Neuron (in vitro differentiated cells): ENCODE measurements at regions not wholly inside any gene's neighbourhood (a gene's known extent, or its start where the extent isn't known, plus 50 kb on each side); places are given as distances from the start of the nearest gene placed in this dataset.

Source experiments
- H2AFZ ChIP-seq: one replicate; pipeline ENCODE4 v1.6.1; 2013; ENCODE audit warnings: low read depth, mild to moderate bottlenecking, inconsistent platforms, low read length, moderate library complexity
- H3K27me3 ChIP-seq: one replicate; pipeline ENCODE4 v1.6.1; 2013; ENCODE audit warnings: low read length; ENCODE audit not compliant: insufficient read depth
- H3K36me3 ChIP-seq: one replicate; pipeline ENCODE4 v1.6.1; 2013; ENCODE audit warnings: low read length; ENCODE audit not compliant: insufficient read depth
- H3K4me1 ChIP-seq: one replicate; pipeline ENCODE4 v1.6.1; 2013; ENCODE audit warnings: low read length; ENCODE audit not compliant: insufficient read depth
- H3K4me3 ChIP-seq: 2 replicates; pipeline ENCODE4 v1.5.1; 2013; ENCODE audit warnings: mild to moderate bottlenecking, low read length, moderate library complexity
- H3K9me3 ChIP-seq: one replicate; pipeline ENCODE4 v1.6.1; 2013; ENCODE audit warnings: low read length

GRCh38 chr12:111066744-111067437, 146.5 kb upstream of the MYL2 start:
- H3K36me3 ChIP-seq = no peaks in the 10 kb centered on the region
- no peak overlapping the region for H2AFZ ChIP-seq
- no peak overlapping the region for H3K4me3 ChIP-seq
- H3K27me3 ChIP-seq = no peaks in the 10 kb centered on the region
- H3K9me3 ChIP-seq = no peaks in the 10 kb centered on the region
- H3K4me1 ChIP-seq = peaks cover 14% of the 10 kb centered on the region

GRCh38 chr12:111064982-111065381, 144.6 kb upstream of the MYL2 start:
- no peaks in the 10 kb centered on the region for H3K27me3 ChIP-seq
- H3K36me3 ChIP-seq = no peaks in the 10 kb centered on the region
- no peaks in the 10 kb centered on the region for H3K9me3 ChIP-seq
- no peak overlapping the region for H3K4me3 ChIP-seq
- H3K4me1 ChIP-seq = peaks cover 14% of the 10 kb centered on the region
- H2AFZ ChIP-seq = no peak overlapping the region

GRCh38 chr12:111064154-111064553, 143.8 kb upstream of the MYL2 start:
- Histone ChIP-seq H2AFZ (no peak overlapping the region), H3K4me3 (no peak overlapping the region), H3K9me3 (no peaks in the 10 kb centered on the region), H3K27me3 (no peaks in the 10 kb centered on the region), H3K4me1 (peaks cover 14% of the 10 kb centered on the region), H3K36me3 (no peaks in the 10 kb centered on the region)

- H3K9me3 ChIP-seq = no peaks in the 10 kb centered on the region
- no peaks in the 10 kb centered on the region for H3K27me3 ChIP-seq
- peaks cover 11% of the 10 kb centered on the region for H3K4me1 ChIP-seq
- H2AFZ ChIP-seq = no peak overlapping the region
- no peaks in the 10 kb centered on the region for H3K36me3 ChIP-seq
- H3K4me3 ChIP-seq = no peak overlapping the region
These were observed 143.1 kb upstream of the MYL2 start for GRCh38 chr12:111063295-111064026.

GRCh38 chr12:111057701-111058425, 137.5 kb upstream of the MYL2 start:
- H3K27me3 ChIP-seq = no peaks in the 10 kb centered on the region
- no peak overlapping the region for H3K4me3 ChIP-seq
- no peaks in the 10 kb centered on the region for H3K9me3 ChIP-seq
- no peak overlapping the region for H2AFZ ChIP-seq
- H3K4me1 ChIP-seq = no peaks in the 10 kb centered on the region
- no peaks in the 10 kb centered on the region for H3K36me3 ChIP-seq

GRCh38 chr12:111056618-111057521, 136.5 kb upstream of the MYL2 start:
- H3K4me1 ChIP-seq = no peaks in the 10 kb centered on the region

GRCh38 chr12:111055181-111055880, 135.0 kb upstream of the MYL2 start:
- no peaks in the 10 kb centered on the region for H3K9me3 ChIP-seq
- no peaks in the 10 kb centered on the region for H3K27me3 ChIP-seq
- no peaks in the 10 kb centered on the region for H3K36me3 ChIP-seq
- no peak overlapping the region for H2AFZ ChIP-seq
- no peaks in the 10 kb centered on the region for H3K4me1 ChIP-seq
- H3K4me3 ChIP-seq = no peak overlapping the region

More at GRCh38 chr12:111056618-111057521, 136.5 kb upstream of the MYL2 start:
- Histone ChIP-seq H3K36me3 (no peaks in the 10 kb centered on the region), H2AFZ (no peak overlapping the region), H3K9me3 (no peaks in the 10 kb centered on the region), H3K4me3 (no peak overlapping the region), H3K27me3 (no peaks in the 10 kb centered on the region)

- no peaks in the 10 kb centered on the region for H3K36me3 ChIP-seq
- no peaks in the 10 kb centered on the region for H3K27me3 ChIP-seq
- H3K4me3 ChIP-seq = no peak overlapping the region
These were observed 128.6 kb upstream of the MYL2 start for GRCh38 chr12:111048991-111049390.

GRCh38 chr12:111046896-111047295, 126.5 kb upstream of the MYL2 start:
- Histone ChIP-seq H3K4me1 (no peaks in the 10 kb centered on the region), H2AFZ (no peak overlapping the region), H3K4me3 (no peak overlapping the region), H3K9me3 (no peaks in the 10 kb centered on the region), H3K36me3 (no peaks in the 10 kb centered on the region), H3K27me3 (no peaks in the 10 kb centered on the region)

More at GRCh38 chr12:111048991-111049390, 128.6 kb upstream of the MYL2 start:
- Histone ChIP-seq H3K4me1 (no peaks in the 10 kb centered on the region), H2AFZ (no peak overlapping the region), H3K9me3 (no peaks in the 10 kb centered on the region)

GRCh38 chr12:111045941-111046340, 125.6 kb upstream of the MYL2 start:
- Histone ChIP-seq H3K9me3 (no peaks in the 10 kb centered on the region), H3K4me3 (no peak overlapping the region), H3K27me3 (no peaks in the 10 kb centered on the region), H2AFZ (no peak overlapping the region), H3K4me1 (no peaks in the 10 kb centered on the region), H3K36me3 (no peaks in the 10 kb centered on the region)

- no peak overlapping the region for H2AFZ ChIP-seq
- H3K4me1 ChIP-seq = peaks cover 4% of the 10 kb centered on the region
- no peaks in the 10 kb centered on the region for H3K36me3 ChIP-seq
- H3K27me3 ChIP-seq = peaks cover 20% of the 10 kb centered on the region
- H3K4me3 ChIP-seq = no peak overlapping the region
- no peaks in the 10 kb centered on the region for H3K9me3 ChIP-seq
These were observed 120.7 kb upstream of the MYL2 start for GRCh38 chr12:111041091-111041490.

- Histone ChIP-seq H3K9me3 (no peaks in the 10 kb centered on the region), H2AFZ (no peak overlapping the region), H3K4me3 (no peak overlapping the region), H3K4me1 (peaks cover 8% of the 10 kb centered on the region), H3K36me3 (no peaks in the 10 kb centered on the region), H3K27me3 (peaks cover 23% of the 10 kb centered on the region)
These were observed 120.3 kb upstream of the MYL2 start for GRCh38 chr12:111040690-111041089.
